GM12801 (cell line): ENCODE measurements at regions not wholly inside any gene's neighbourhood (a gene's known extent, or its start where the extent isn't known, plus 50 kb on each side); places are given as distances from the start of the nearest gene placed in this dataset.

Experiments used
- CTCF ChIP-seq: IDR thresholded peaks from one replicate; pipeline ENCODE4 v1.5.1; 2011; ENCODE audit warnings: control low read depth; ENCODE audit not compliant: insufficient read length; ENCODE audit errors: extremely low read depth

- TF ChIP-seq CTCF, result no peak
Measured at GRCh38 chr17:77315010-77315409, 174.2 kb downstream of the SEC14L1 start.

- TF ChIP-seq CTCF, result no peak
Measured at GRCh38 chr17:77315551-77316190, 174.9 kb downstream of the SEC14L1 start.

GRCh38 chr17:77316191-77316641 is 175.4 kb downstream of the SEC14L1 start:
- no peak for TF ChIP-seq CTCF

GRCh38 chr17:77316651-77317050 is 175.9 kb downstream of the SEC14L1 start:
- no peak for TF ChIP-seq CTCF

- TF ChIP-seq CTCF, result no peak
Measured at GRCh38 chr17:77317091-77317750, 176.5 kb downstream of the SEC14L1 start.

- TF ChIP-seq CTCF, result no peak
Measured at GRCh38 chr17:77318021-77318420, 177.3 kb downstream of the SEC14L1 start.

- no peak for TF ChIP-seq CTCF
Measured at GRCh38 chr17:77318491-77319210, 177.9 kb downstream of the SEC14L1 start.
